ENCODE measurements at regions not wholly inside any gene's neighbourhood (a gene's known extent, or its start where the extent isn't known, plus 50 kb on each side); places are given as distances from the start of the nearest gene placed in this dataset.

GRCh38 chr15:62844564-62845240 is 197.8 kb upstream of the TPM1 start:
- TF ChIP-seq CTCF (conservative IDR thresholded peaks at IDR 0.05) (no peak), ZFX (IDR thresholded peaks at IDR 0.05) (no peak)
